ENCODE measurements at regions not wholly inside any gene's neighbourhood (a gene's known extent, or its start where the extent isn't known, plus 50 kb on each side); places are given as distances from the start of the nearest gene placed in this dataset.

DNA sequence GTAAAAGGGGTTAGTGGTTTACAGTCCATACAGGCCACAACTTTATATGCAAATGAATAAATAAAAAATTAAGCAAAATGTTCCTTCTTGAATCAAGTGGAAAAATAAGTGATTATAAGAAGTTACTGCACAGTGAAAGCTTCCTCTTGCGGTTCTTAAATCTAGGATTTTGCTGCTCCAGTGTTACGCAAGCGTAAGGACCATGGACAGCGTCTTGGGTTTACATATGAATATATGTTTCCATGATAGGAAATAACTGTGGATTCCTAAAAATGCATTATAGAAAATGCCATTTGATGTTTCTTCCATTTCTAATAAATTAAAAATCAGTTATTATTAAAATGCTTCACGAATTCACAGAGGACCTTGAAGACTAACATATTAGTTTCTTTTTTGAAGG is 176.6 kb upstream of the POU3F2 start:
- no peak overlapping the region for H3K4me3 ChIP-seq (ENCODE audit: low read length in 2 of 2)
- POLR2A ChIA-PET (ENCODE audit: partially characterized antibody), result no interaction called here
- intact Hi-C loops (cut with micrococcal nuclease), result no loop called here
- DNase-seq, result no peak
- CTCF ChIA-PET (ENCODE audit: partially characterized antibody), result no interaction called here
- H3K27ac Mint-ChIP-seq, result no peak overlapping the region
- H3K9me3 Mint-ChIP-seq, result peaks cover 0 to 7% (median 0%) of the 10 kb centered on the region in 8 donors
- H3K27me3 Mint-ChIP-seq, result no peaks in the 10 kb centered on the region
- H3K27me3 ChIP-seq (ENCODE audit: insufficient read depth, low read length), result no peaks in the 10 kb centered on the region
- no peak overlapping the region for H3K4me3 Mint-ChIP-seq
- H3K27ac ChIP-seq (ENCODE audit: low read depth, low read length), result no peak overlapping the region
- H3K36me3 Mint-ChIP-seq, result no peaks in the 10 kb centered on the region
- H3K4me1 ChIP-seq (ENCODE audit: insufficient read depth, low read length), result no peaks in the 10 kb centered on the region
- no peaks in the 10 kb centered on the region for H3K36me3 ChIP-seq (ENCODE audit: insufficient read depth, low read length)
- H3K9me3 ChIP-seq (ENCODE audit: control insufficient read depth in 1 of 2, low read length in 2 of 2), result no peaks in the 10 kb centered on the region
- H3K4me1 Mint-ChIP-seq, result no peaks in the 10 kb centered on the region

DNA sequence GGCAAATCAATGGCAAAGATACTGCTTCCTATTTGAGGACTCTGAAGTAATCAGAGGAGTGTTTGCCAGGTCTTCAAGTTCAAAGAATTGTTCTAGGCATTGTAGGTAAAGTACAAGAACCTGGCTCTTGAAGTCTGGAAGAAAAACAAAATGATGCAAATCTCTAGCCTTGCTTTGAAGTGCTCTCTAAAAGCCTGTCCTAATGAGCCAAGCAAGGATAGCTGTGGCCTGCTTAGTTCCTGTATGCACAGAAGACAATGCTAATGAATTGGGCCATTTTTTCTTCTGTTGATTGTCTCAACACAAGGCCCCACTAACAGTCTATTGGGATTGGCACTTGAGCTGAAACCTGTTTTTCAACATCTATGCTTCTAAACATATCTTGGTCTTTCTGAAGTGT is 165.0 kb upstream of the POU3F2 start:
- no peak overlapping the region for H3K27ac Mint-ChIP-seq
- Histone ChIP-seq H3K27ac (ENCODE audit: low read depth, low read length) (no peak overlapping the region), H3K27me3 (ENCODE audit: insufficient read depth, low read length) (no peaks in the 10 kb centered on the region), H3K36me3 (ENCODE audit: insufficient read depth, low read length) (no peaks in the 10 kb centered on the region), H3K9me3 (ENCODE audit: control insufficient read depth in 1 of 2, low read length in 2 of 2) (no peaks in the 10 kb centered on the region), H3K4me3 (ENCODE audit: low read length in 2 of 2) (no peak overlapping the region), H3K4me1 (ENCODE audit: insufficient read depth, low read length) (no peaks in the 10 kb centered on the region)
- CTCF ChIA-PET (ENCODE audit: partially characterized antibody), result no interaction called here
- no peaks in the 10 kb centered on the region for H3K9me3 Mint-ChIP-seq
- no peaks in the 10 kb centered on the region for H3K4me1 Mint-ChIP-seq
- no peak for DNase-seq
- POLR2A ChIA-PET (ENCODE audit: partially characterized antibody), result no interaction called here
- intact Hi-C loops (cut with micrococcal nuclease), result no loop called here
- no peaks in the 10 kb centered on the region for H3K27me3 Mint-ChIP-seq
- no peaks in the 10 kb centered on the region for H3K36me3 Mint-ChIP-seq
- no peak overlapping the region for H3K4me3 Mint-ChIP-seq

DNA sequence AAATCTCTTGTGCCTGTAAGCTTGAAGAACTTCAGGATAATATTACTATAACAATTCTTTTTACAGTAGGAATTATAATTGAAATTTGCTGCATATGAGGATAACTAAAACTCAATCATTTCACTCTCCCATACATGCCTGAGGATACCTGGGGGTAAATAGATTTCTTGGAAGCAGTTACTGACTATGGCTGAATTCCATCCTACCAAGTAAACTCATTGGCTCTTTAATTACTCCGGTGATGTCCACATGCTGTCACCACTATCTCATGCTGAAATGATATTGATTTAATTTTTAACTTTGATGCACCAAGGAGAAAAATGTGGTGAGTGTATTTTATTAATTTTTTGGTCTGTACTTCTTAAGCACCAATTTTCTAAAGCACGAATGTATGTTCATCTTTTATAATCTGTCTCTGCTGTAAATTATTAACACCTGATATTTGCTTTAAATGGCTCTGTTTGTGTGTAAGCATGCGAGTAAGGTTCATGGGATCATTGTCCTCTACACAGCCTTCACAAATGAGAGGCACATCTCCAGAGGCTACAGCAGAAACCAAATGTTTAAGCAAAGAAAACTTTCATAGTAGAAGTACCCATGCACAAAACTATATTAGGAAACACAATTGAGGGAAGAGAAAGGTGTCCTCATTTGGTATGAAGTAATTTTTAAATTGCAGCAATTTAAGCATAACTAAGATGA is 164.2 kb upstream of the POU3F2 start:
- no peaks in the 10 kb centered on the region for H3K27me3 ChIP-seq (ENCODE audit: insufficient read depth, low read length)
- Mint-ChIP-seq H3K36me3 (no peaks in the 10 kb centered on the region), H3K9me3 (no peaks in the 10 kb centered on the region), H3K27ac (no peak overlapping the region), H3K27me3 (no peaks in the 10 kb centered on the region), H3K4me1 (no peaks in the 10 kb centered on the region), H3K4me3 (no peak overlapping the region)
- ChIA-PET POLR2A (ENCODE audit: partially characterized antibody) (no interaction called here), CTCF (ENCODE audit: partially characterized antibody) (no interaction called here)
- intact Hi-C loops (cut with micrococcal nuclease), result no loop called here
- no peak overlapping the region for H3K27ac ChIP-seq (ENCODE audit: low read depth, low read length)
- no peak for DNase-seq
- H3K36me3 ChIP-seq (ENCODE audit: insufficient read depth, low read length), result no peaks in the 10 kb centered on the region
- H3K4me1 ChIP-seq (ENCODE audit: insufficient read depth, low read length), result no peaks in the 10 kb centered on the region
- no peaks in the 10 kb centered on the region for H3K9me3 ChIP-seq (ENCODE audit: control insufficient read depth in 1 of 2, low read length in 2 of 2)
- H3K4me3 ChIP-seq (ENCODE audit: low read length in 2 of 2), result no peak overlapping the region

DNA sequence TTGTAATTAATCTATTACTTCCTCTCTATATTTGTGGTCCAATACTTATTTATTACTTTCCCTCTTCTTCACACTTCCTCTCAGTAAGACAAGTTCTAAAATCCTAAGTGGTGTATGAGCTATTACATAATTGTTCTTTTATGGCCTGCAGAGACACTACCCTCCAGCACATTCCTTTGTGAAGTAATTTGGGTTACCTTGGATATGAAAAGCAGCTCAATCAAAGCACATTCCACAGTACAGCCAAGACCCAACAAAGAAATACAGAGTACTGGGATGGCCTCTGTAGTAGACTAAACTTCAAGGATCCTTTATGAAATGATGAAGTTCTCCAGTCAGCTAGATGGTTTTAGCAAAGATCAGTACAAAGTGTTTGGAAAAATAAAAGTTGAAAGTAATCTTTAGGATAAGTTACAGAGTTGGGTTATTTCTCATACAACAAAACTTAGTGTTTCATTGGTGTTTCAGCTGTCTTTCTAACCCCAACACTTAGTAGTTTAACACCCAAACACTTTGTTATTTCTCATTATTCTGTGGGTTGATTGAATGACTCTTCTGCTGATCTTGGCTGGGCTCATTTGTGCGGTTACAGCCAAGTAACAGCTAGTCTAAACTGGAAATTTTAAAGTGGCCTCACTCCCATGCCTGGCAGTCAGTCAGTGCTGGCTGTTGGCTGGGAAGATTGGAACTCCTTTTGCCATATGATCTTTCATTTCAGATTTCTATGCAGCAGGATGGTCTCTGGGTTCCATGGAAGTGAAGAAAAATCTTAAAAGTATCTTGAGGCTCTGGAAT is 161.5 kb upstream of the POU3F2 start:
- H3K36me3 Mint-ChIP-seq, result no peaks in the 10 kb centered on the region
- no peaks in the 10 kb centered on the region for H3K9me3 Mint-ChIP-seq
- H3K27ac ChIP-seq (ENCODE audit: low read depth, low read length), result no peak overlapping the region
- no peaks in the 10 kb centered on the region for H3K36me3 ChIP-seq (ENCODE audit: insufficient read depth, low read length)
- intact Hi-C loops (cut with micrococcal nuclease), result no loop called here
- no peak overlapping the region for H3K27ac Mint-ChIP-seq
- DNase-seq, result no peak
- no peak overlapping the region for H3K4me3 ChIP-seq (ENCODE audit: low read length in 2 of 2)
- H3K9me3 ChIP-seq (ENCODE audit: control insufficient read depth in 1 of 2, low read length in 2 of 2), result no peaks in the 10 kb centered on the region
- H3K27me3 ChIP-seq (ENCODE audit: insufficient read depth, low read length), result no peaks in the 10 kb centered on the region
- ChIA-PET CTCF (ENCODE audit: partially characterized antibody) (no interaction called here), POLR2A (ENCODE audit: partially characterized antibody) (no interaction called here)
- H3K4me3 Mint-ChIP-seq, result no peak overlapping the region
- H3K4me1 Mint-ChIP-seq, result no peaks in the 10 kb centered on the region
- no peaks in the 10 kb centered on the region for H3K27me3 Mint-ChIP-seq
- no peaks in the 10 kb centered on the region for H3K4me1 ChIP-seq (ENCODE audit: insufficient read depth, low read length)

DNA sequence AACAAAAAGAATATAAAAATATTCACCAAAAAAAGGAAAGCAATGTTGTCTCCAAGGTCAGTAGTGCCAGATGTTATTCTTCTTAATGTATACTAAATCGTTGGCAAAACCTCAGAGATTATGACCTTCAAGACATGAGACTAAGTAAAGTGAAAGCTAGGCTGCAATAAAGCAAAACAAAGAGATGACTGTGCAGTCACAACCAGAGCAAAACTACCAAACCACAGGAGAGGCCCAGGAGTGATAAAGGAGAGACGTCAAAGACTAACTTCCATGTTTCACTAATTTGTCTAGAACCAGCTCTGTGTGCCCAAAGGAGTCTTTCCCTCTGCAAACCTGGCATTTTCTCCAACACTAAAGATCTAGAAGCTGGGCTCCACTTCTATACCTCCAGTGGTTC is 155.9 kb upstream of the POU3F2 start:
- CTCF ChIA-PET (ENCODE audit: partially characterized antibody), result no interaction called here
- Mint-ChIP-seq H3K27me3 (no peaks in the 10 kb centered on the region), H3K36me3 (no peaks in the 10 kb centered on the region)

DNA sequence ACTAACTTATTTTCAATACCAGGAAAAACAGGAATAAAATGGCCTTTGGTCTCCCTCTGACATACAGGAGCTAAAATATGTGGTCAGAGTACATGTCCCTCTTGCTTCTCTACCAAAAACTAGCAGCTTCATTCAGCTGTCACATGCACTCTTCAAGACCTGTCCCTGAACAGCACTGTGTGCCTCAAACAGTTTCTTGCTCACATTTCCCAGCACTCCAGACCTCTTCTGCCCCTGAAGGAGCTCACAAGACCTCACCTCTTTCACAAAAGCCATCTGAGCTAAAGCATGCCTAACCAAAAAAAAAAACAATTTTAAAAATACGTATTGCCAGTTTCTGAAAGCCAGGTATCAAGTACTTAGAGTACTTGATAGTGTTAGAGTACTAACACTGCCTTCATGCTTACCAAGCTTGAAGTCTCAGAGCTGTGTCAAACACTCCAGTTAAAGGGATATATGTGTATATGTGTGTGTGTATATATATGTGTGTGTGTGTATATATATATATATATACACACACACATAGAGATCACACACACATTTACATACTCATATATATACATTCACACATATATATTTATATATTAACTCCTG is 148.3 kb upstream of the POU3F2 start:
- H3K4me1 ChIP-seq (ENCODE audit: insufficient read depth, low read length), result no peaks in the 10 kb centered on the region
- POLR2A ChIA-PET (ENCODE audit: partially characterized antibody), result no interaction called here
- H3K36me3 ChIP-seq (ENCODE audit: insufficient read depth, low read length), result no peaks in the 10 kb centered on the region
- no peaks in the 10 kb centered on the region for H3K27me3 ChIP-seq (ENCODE audit: insufficient read depth, low read length)
- Mint-ChIP-seq H3K27me3 (no peaks in the 10 kb centered on the region), H3K27ac (no peak overlapping the region), H3K9me3 (peaks cover 0 to 2% (median 0%) of the 10 kb centered on the region in 8 donors), H3K36me3 (no peaks in the 10 kb centered on the region), H3K4me1 (no peaks in the 10 kb centered on the region), H3K4me3 (no peak overlapping the region)
- H3K4me3 ChIP-seq (ENCODE audit: low read length in 2 of 2), result no peak overlapping the region
- intact Hi-C loops (cut with micrococcal nuclease), result no loop called here
- H3K9me3 ChIP-seq (ENCODE audit: control insufficient read depth in 1 of 2, low read length in 2 of 2), result no peaks in the 10 kb centered on the region
- DNase-seq, result no peak
- CTCF ChIA-PET (ENCODE audit: partially characterized antibody), result no interaction called here
- H3K27ac ChIP-seq (ENCODE audit: low read depth, low read length), result no peak overlapping the region

More for the DNA sequence above, 155.9 kb upstream of the POU3F2 start:
- no peaks in the 10 kb centered on the region for H3K36me3 ChIP-seq (ENCODE audit: insufficient read depth, low read length)
- intact Hi-C loops (cut with micrococcal nuclease), result no loop called here
- DNase-seq, result no peak
- H3K4me3 ChIP-seq (ENCODE audit: low read length in 2 of 2), result no peak overlapping the region
- H3K9me3 ChIP-seq (ENCODE audit: control insufficient read depth in 1 of 2, low read length in 2 of 2), result no peaks in the 10 kb centered on the region
- POLR2A ChIA-PET (ENCODE audit: partially characterized antibody), result no interaction called here
- Mint-ChIP-seq H3K9me3 (peaks cover 0 to 1% (median 0%) of the 10 kb centered on the region in 8 donors), H3K4me3 (no peak overlapping the region), H3K4me1 (no peaks in the 10 kb centered on the region), H3K27ac (no peak overlapping the region)
- H3K4me1 ChIP-seq (ENCODE audit: insufficient read depth, low read length), result no peaks in the 10 kb centered on the region
- no peak overlapping the region for H3K27ac ChIP-seq (ENCODE audit: low read depth, low read length)
- H3K27me3 ChIP-seq (ENCODE audit: insufficient read depth, low read length), result no peaks in the 10 kb centered on the region

DNA sequence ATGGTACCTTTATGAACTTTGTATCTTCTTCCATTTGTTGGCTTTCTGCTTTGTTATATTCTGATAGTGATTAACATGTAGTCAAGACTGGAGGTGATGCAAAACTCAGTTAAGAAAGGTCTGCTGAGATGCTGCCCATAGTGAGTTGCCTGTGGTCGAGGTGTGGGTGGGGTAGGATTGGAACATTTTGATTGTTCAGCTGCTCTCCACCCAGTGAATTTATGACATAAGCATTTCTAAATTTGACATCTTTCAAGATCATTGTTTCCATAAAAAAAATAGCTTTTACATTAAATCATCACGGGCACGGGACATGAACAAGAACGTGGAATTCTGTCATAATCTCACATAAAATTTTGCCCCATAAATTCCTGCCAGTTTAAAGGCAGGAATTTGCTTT is 146.6 kb upstream of the POU3F2 start:
- no peaks in the 10 kb centered on the region for H3K27me3 Mint-ChIP-seq
- H3K27ac ChIP-seq (ENCODE audit: low read depth, low read length), result no peak overlapping the region
- ChIA-PET POLR2A (ENCODE audit: partially characterized antibody) (no interaction called here), CTCF (ENCODE audit: partially characterized antibody) (no interaction called here)
- DNase-seq, result no peak
- intact Hi-C loops (cut with micrococcal nuclease), result no loop called here
- no peak overlapping the region for H3K4me3 Mint-ChIP-seq
- H3K36me3 ChIP-seq (ENCODE audit: insufficient read depth, low read length), result no peaks in the 10 kb centered on the region
- H3K9me3 Mint-ChIP-seq, result peaks cover 0 to 2% (median 0%) of the 10 kb centered on the region in 8 donors
- H3K36me3 Mint-ChIP-seq, result no peaks in the 10 kb centered on the region
- H3K4me1 ChIP-seq (ENCODE audit: insufficient read depth, low read length), result no peaks in the 10 kb centered on the region
- H3K27me3 ChIP-seq (ENCODE audit: insufficient read depth, low read length), result no peaks in the 10 kb centered on the region
- H3K4me3 ChIP-seq (ENCODE audit: low read length in 2 of 2), result no peak overlapping the region
- no peaks in the 10 kb centered on the region for H3K4me1 Mint-ChIP-seq
- no peak overlapping the region for H3K27ac Mint-ChIP-seq
- no peaks in the 10 kb centered on the region for H3K9me3 ChIP-seq (ENCODE audit: control insufficient read depth in 1 of 2, low read length in 2 of 2)

Data from CD4-positive, alpha-beta memory T cell (primary cell).